ENCODE measurements at regions not wholly inside any gene's neighbourhood (a gene's known extent, or its start where the extent isn't known, plus 50 kb on each side); places are given as distances from the start of the nearest gene placed in this dataset.

DNA sequence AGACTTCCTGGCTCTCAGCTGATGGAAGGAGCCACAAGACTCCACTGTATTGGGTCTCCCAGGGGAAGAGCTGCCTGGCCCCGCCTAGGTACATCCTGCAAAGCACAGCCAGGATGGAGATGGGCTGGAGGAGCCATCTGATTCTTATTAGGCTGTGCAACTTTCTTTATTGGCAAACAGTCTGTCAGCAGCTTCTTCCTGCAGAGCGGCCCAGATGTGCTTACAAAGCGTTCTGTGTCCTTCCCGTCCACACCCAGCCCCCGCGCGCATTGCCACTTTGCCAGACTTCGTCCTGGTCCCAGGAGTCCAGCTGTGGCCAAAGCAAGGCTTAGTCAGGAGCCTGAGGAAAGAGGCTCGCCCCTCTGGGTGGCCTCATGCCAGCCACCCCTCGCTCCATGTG is 409.3 kb downstream of the ZNF536 start:
- no peak for DNase-seq

DNA sequence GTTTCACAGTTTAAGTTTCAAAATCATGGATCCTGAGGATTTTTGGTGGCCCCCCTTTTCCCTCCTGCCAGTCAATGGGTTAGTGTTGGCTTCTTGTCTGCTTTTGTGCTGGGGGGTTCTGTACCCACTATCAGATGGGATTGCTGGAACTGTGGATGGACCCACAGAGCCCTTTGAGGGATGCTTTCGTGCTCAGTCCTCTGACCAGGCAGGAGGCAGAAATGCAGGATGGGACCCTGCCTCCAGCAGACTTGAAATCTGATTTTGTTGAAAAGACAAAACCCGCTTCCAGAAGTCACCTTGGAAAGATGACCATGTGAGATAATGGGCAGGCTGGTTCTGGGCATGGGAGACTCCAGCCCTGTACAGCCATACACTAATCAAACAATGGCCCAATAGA is 408.9 kb downstream of the ZNF536 start:
- no peak for DNase-seq

- DNase-seq: no peak
Measured at GRCh38 chr19:30780456-30780855, 408.3 kb downstream of the ZNF536 start.

DNA sequence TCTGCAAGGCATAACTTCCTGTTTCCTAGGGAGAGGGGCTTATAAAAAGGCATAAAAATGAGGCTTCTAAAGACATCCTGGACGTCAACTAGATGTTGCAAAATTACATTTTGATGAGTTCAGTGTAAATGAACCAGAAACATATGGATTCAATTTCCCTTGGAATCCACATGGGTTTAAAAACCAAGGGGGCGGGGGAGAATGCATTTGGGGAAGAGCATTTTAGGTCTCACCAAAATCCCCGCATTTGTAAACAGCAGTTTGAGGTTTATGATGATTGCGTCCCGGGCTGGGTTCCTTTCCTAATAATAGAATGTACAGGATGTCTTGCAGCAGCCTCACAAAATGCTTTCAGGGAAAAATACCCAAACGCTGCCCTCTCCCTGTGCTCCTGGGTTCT is 407.8 kb downstream of the ZNF536 start:
- DNase-seq: no peak

GRCh38 chr19:30778961-30779715 is 407.0 kb downstream of the ZNF536 start:
- no peak for DNase-seq

DNA sequence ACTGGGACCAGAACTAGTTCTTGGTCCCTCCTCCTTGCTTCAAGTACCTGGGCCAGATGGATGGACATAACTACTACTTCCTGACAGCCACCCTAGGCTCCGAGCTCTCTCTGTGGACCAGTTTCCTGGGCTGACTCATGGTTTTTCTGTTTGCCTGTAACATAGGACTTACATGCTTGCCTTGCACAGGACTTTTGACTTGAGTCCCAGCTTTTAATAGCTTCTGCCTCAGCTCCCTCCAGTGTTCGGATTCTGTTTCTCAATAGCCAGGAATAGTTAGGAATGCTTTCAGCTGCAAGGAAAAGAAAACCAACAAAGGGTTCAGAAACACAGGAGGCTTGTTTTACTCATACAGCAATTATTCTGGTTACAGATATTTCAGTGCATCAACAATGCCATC is 405.9 kb downstream of the ZNF536 start:
- no peak for DNase-seq

GRCh38 chr19:30775956-30776355 is 403.8 kb downstream of the ZNF536 start:
- no peak for DNase-seq

- DNase-seq: no peak
Measured at GRCh38 chr19:30774252-30774766, 402.1 kb downstream of the ZNF536 start.

DNA sequence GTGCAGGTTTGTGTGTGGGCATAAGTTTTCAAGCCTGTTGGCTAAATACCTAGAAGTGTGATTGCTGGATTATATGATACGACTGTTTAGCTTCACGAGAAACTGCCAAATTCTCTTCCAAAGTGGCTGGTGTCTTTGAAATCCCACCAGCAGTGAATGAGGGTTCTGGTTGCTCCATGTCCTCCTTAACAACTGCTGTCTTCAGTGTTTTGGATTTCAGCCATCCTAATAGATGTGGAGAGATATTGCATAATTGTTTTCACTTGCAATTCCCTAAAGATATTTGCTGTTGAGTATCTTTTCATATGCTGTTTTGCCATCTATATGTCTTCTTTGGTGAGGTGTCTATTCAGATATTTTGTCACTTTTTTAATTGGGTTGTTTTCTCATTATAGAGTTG is 390.5 kb downstream of the ZNF536 start:
- DNase-seq: no peak

DNA sequence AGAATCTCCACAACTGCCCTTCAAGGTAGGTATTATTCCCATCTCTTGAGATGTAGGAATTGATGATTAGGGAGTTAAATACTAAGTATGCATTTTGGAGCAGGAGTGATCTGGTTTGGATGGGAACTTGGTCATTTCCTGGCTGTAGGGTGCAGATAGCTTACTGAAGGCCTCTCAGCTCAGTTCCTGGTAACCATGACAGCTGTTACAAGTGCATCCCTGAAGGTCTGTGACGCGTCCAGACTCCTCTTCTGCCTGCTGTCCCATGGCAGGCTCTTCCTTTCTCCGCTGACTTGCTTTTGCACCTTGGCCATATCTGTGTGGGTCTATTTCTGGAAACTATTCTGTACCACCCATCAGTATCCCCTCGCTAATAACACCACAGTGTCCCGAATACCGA is 387.8 kb downstream of the ZNF536 start:
- DNase-seq: no peak

- DNase-seq: no peak
Measured at GRCh38 chr19:30757837-30758617, 385.8 kb downstream of the ZNF536 start.

GRCh38 chr19:30757104-30757836 is 385.1 kb downstream of the ZNF536 start:
- no peak for DNase-seq

GRCh38 chr19:30755581-30755980 is 383.4 kb downstream of the ZNF536 start:
- DNase-seq: no peak

DNA sequence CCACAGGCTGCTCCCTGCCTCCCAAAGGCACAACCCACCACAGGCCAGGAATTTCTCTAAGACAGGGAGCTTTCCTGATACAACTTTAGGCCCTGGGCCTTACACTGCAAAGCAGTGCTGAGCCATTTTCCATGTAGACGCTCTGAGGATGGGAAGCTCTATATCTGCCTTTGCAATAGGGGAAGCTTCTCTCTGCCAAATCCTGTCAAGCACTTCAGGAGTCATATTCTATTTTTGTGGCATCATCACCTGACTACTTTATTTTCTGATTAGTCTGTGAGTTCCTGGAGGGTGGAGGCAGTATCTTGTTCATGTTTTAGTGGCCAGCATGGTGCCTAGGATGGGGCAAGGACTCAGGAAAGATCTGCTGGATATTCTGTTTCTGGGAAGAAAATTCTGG is 382.0 kb downstream of the ZNF536 start:
- no peak for DNase-seq

DNA sequence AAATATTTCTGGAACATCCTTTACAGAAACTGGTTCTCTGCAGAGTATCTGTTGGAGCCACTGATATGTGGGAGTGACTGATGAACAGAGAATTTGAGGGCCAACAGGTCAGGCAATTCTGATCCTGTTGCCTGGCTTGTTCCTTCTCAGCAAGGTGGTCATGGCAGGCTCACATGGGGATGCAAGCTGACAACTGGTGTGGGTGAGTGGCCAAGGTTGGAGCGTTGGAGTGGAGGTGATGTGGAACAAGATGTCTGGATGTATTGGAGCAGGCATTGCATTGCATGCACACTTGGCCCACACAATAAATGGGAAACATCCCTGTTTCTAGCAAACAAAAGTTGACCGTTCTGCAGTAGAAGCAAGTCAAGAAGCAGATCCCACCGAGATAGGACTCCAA is 380.7 kb downstream of the ZNF536 start:
- DNase-seq: no peak

- no peak for DNase-seq
Measured at GRCh38 chr19:30752201-30752600, 380.0 kb downstream of the ZNF536 start.

DNA sequence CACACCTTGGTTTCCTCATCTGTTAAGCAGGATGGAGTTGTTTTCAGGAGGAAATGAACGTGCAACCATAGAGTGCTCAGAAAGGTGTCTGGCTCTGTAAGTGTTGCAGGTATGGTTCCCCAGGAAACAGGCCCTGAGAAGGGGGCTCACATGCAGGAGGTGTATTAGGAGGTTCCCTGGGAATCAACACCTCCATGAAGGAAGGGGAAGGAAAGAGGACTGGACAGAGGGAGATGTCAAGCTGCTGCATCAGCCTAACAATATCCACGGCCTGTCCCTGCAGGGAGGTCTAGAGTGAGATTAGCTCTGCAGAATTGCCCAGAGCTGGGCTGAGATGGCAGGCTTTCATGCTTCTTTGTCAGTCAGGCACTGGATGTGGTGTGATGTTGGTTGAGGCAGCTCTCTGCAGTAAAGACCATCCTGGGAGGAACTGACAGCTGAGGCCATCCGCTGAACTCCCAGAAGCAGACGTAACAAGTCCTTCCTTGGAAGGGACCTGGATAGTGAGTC is 373.3 kb downstream of the ZNF536 start:
- DNase-seq: no peak

GRCh38 chr19:30744741-30745475 is 372.7 kb downstream of the ZNF536 start:
- DNase-seq: no peak

DNA sequence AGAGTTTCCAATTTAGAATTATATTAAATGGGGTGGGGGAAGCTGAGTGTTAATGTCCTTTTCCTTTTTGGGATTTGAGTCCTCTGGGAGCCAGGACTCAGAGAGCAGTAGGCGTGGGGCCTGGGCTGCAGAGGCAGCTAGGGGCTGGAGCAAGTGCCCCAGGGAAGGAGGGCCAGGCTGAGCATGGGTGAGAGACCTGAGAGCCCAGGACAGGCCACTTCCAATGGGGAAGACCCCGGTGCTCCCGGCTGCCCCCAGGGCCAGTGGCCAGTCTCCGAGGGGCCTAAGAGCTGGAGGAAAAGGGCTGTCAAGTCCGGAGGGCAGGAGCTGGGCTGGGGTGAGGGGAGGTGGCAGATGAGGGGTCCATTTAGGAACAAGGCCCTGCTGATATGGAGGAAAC is 371.5 kb downstream of the ZNF536 start:
- DNase-seq: no peak

DNA sequence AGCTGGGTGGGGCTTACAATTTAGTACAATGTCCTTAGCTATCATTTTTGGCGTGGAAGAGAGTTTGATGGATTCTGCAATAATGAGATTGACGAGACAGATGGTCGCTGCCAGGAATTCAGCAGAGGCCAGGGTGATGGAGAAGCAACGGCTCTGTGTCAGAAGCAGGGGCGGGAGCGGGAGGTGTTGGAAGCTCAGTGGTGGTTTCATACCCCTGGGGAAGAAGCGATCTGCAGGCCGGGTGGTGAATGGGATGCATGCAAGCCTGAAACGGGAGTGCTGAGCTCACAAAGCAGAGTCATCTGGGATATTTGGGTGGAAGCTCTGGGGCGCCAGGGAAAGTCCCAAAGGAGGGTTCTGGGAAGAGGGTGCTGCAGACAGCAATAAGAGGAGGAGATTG is 370.8 kb downstream of the ZNF536 start:
- no peak for DNase-seq

GRCh38 chr19:30742406-30742938 is 370.3 kb downstream of the ZNF536 start:
- DNase-seq: no peak

GRCh38 chr19:30741566-30741965 is 369.4 kb downstream of the ZNF536 start:
- DNase-seq: no peak
